GM20000 (cell line): ENCODE measurements at regions not wholly inside any gene's neighbourhood (a gene's known extent, or its start where the extent isn't known, plus 50 kb on each side); places are given as distances from the start of the nearest gene placed in this dataset.
"Not testable (repeated sequence)": the region's sequence is repeated elsewhere in the genome, so short reads cannot be mapped to it uniquely, and the experiment has no call there.

Source experiments
- DNase-seq: peaks from one replicate; pipeline ENCODE4 v3.0.0; 2012; ENCODE audit warnings: low spot score
- TF ChIP-seq, protein P1 (sequence below): IDR thresholded peaks from 2 replicates; pipeline ENCODE4 v1.5.1; 2012; ENCODE audit warnings: mild to moderate bottlenecking, control low read depth; ENCODE audit errors: extremely low read depth, missing control alignments

GRCh38 chr1:101444381-101444780, 207.6 kb downstream of the S1PR1 start:
- no peak for DNase-seq

GRCh38 chr1:101444873-101445618, 208.2 kb downstream of the S1PR1 start:
- no peak for DNase-seq

More at GRCh38 chr1:101444381-101444780, 207.6 kb downstream of the S1PR1 start:
- TF ChIP-seq, protein P1, sequence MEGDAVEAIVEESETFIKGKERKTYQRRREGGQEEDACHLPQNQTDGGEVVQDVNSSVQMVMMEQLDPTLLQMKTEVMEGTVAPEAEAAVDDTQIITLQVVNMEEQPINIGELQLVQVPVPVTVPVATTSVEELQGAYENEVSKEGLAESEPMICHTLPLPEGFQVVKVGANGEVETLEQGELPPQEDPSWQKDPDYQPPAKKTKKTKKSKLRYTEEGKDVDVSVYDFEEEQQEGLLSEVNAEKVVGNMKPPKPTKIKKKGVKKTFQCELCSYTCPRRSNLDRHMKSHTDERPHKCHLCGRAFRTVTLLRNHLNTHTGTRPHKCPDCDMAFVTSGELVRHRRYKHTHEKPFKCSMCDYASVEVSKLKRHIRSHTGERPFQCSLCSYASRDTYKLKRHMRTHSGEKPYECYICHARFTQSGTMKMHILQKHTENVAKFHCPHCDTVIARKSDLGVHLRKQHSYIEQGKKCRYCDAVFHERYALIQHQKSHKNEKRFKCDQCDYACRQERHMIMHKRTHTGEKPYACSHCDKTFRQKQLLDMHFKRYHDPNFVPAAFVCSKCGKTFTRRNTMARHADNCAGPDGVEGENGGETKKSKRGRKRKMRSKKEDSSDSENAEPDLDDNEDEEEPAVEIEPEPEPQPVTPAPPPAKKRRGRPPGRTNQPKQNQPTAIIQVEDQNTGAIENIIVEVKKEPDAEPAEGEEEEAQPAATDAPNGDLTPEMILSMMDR: no peak

DNA sequence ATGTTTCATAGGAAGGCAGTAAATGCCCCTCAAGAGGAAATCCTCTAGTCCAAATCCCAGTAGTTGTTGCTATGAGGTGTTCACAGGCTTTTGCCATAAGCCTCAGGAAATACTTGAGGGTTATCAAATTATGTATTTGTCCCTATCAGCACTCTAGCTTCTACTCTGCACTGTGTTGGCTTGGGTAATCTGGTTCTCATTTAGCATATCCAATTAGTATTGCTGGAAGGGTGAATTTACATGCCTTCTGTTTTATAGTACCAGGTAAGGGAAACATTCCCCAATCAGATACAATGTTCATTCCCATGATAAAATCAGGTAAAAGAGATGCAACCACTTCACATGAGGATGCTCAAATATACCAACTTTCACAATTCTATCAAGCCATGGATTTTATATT, 211.2 kb downstream of the S1PR1 start:
- TF ChIP-seq, protein P1: no peak

More at GRCh38 chr1:101444873-101445618, 208.2 kb downstream of the S1PR1 start:
- TF ChIP-seq, protein P1: no peak

GRCh38 chr1:101450691-101451090, 213.9 kb downstream of the S1PR1 start:
- not testable (repeated sequence) for DNase-seq

More for the DNA sequence above, 211.2 kb downstream of the S1PR1 start:
- DNase-seq: no peak

- TF ChIP-seq, protein P1: no peak
Observed at GRCh38 chr1:101451888-101452287, 215.1 kb downstream of the S1PR1 start.

DNA sequence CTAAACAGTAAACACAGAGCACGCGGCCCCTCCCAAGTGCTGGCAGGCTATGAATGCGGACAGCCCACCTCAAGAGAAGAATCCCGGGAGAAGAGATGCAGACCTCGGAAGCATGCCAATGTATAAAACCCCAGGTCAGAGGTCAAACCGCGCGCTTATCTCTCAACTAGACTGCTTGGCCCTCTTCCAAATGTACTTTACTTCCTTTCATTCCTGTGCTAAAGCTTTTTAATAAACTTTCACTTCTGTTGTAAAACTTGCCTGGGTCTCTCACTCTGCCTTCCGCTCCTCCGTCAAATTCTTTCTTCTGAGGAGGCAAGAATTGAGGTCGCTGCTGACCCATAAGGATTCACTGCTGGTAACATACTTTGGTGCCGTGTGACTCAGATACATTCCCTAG, 216.0 kb downstream of the S1PR1 start:
- no peak for DNase-seq

More at GRCh38 chr1:101451888-101452287, 215.1 kb downstream of the S1PR1 start:
- DNase-seq: no peak

GRCh38 chr1:101453844-101454243, 217.0 kb downstream of the S1PR1 start:
- TF ChIP-seq, protein P1: no peak
- DNase-seq: no peak

More for the DNA sequence above, 216.0 kb downstream of the S1PR1 start:
- TF ChIP-seq, protein P1: no peak

- TF ChIP-seq, protein P1: no peak
Observed at GRCh38 chr1:101455166-101455565, 218.3 kb downstream of the S1PR1 start.

More at GRCh38 chr1:101455166-101455565, 218.3 kb downstream of the S1PR1 start:
- no peak for DNase-seq
